ENCODE measurements at regions not wholly inside any gene's neighbourhood (a gene's known extent, or its start where the extent isn't known, plus 50 kb on each side); places are given as distances from the start of the nearest gene placed in this dataset.

DNA sequence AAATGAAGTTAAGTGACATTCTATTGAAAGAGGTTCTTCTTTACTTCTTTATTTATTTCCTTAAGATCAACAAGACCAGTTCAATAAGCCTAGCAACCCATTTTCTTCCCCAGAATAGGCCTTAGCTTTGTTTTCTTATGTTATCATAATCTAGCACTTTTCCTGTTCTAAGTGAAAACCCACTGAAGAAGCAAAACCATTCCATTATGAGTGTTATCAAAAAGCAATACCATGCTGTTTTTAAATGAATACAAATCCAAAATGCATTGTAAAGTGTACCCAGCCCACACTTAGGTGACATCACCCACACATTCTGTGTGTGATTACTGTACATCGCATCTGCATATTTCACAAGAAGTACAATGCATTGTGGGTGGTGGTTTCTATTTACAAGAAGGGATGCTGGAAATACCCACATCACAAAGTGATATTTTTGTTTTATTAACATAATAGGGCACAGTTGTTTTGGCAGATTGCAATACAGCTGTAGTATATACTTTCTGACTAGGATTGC, 679.5 kb downstream of the KCNJ3 start:
- Histone ChIP-seq H2BK120ac (replicated peaks; ENCODE audit: low read depth, low read length) (no peak overlapping the region), H3K4ac (replicated peaks; ENCODE audit: insufficient read length, low read depth, low read length) (no peak overlapping the region), H3K79me1 (ENCODE audit: low read depth, low read length) (no peaks in the 10 kb centered on the region), H3K9ac (replicated peaks in 1 of 4; ENCODE audit: extremely low read depth in 1 of 4, low read depth in 3 of 4, low read length in 3 of 4) (no peak overlapping the region), H3K23me2 (ENCODE audit: low read depth, low read length) (no peaks in the 10 kb centered on the region), H3K27ac (ENCODE audit: low read depth, low read length) (no peak overlapping the region), H2BK12ac (ENCODE audit: low read depth, low read length) (no peak overlapping the region), H3K9me3 (ENCODE audit: insufficient read depth in 2 of 2, low read depth in 1 of 2, low read length in 1 of 2) (no peaks in the 10 kb centered on the region), H3K18ac (ENCODE audit: extremely low read depth, low read length) (no peak overlapping the region), H3K4me1 (replicated peaks in 1 of 4; ENCODE audit: control insufficient read depth in 3 of 4, insufficient read depth in 4 of 4, low read length in 3 of 4) (peaks cover 0 to 2% (median 0%) of the 10 kb centered on the region in 4 experiments; a peak in 1 of 7 replicates), H3K4me3 (ENCODE audit: extremely low read depth in 1 of 4, insufficient read depth in 2 of 4, low read depth in 3 of 4, low read length in 4 of 4) (no peak overlapping the region), H3K14ac (ENCODE audit: insufficient read length) (no peak overlapping the region), H2AK5ac (ENCODE audit: low read depth, low read length) (no peak overlapping the region), H3K56ac (replicated peaks; ENCODE audit: insufficient read length, low read depth, low read length) (no peak overlapping the region), H2AFZ (ENCODE audit: low read length) (no peak overlapping the region), H4K8ac (ENCODE audit: extremely low read depth, insufficient read depth, low read length) (no peak overlapping the region), H4K91ac (replicated peaks; ENCODE audit: insufficient read length, low read length) (no peak overlapping the region), H3K36me3 (ENCODE audit: control insufficient read depth in 2 of 4, insufficient read depth in 4 of 4, low read length in 3 of 4) (no peaks in the 10 kb centered on the region), H4K20me1 (replicated peaks in 1 of 2; ENCODE audit: control insufficient read depth in 1 of 2, insufficient read depth in 2 of 2, low read length in 2 of 2) (no peaks in the 10 kb centered on the region), H2BK5ac (ENCODE audit: low read depth, low read length) (no peak overlapping the region), H3K27me3 (replicated peaks in 1 of 4; ENCODE audit: control insufficient read depth in 3 of 4, extremely low read depth in 1 of 4, insufficient read depth in 3 of 4, low read length in 3 of 4) (no peaks in the 10 kb centered on the region), H4K5ac (ENCODE audit: insufficient read length, low read depth, low read length) (no peak overlapping the region), H2BK15ac (ENCODE audit: low read length) (no peak overlapping the region), H3K23ac (ENCODE audit: insufficient read length) (no peak overlapping the region), H3K4me2 (ENCODE audit: insufficient read depth in 1 of 2, low read depth in 2 of 2, low read length in 2 of 2) (no peak overlapping the region), H2BK20ac (ENCODE audit: low read length) (no peak overlapping the region), H3K79me2 (ENCODE audit: control insufficient read depth in 1 of 2, insufficient read depth in 2 of 2, low read length in 2 of 2) (no peaks in the 10 kb centered on the region)
- CTCF ChIA-PET (ENCODE audit: partially characterized antibody), result interaction anchor here (0.8 to 2.7 kb wide), 18 partner anchors 8 to 1816 kb away, joined by 3 to 19 read pairs (median 4); no protein-coding TSS in a partner anchor
- POLR2A ChIA-PET (ENCODE audit: partially characterized antibody), result no interaction called here
- TF ChIP-seq EP300 (IDR thresholded peaks at IDR 0.05; ENCODE audit: borderline replicate concordance in 1 of 2, low read depth in 2 of 2, low read length in 2 of 2), result no peak
- TF ChIP-seq POU5F1 (IDR thresholded peaks at IDR 0.05; ENCODE audit: low read depth, low read length), result no peak
- TF ChIP-seq, protein P1, sequence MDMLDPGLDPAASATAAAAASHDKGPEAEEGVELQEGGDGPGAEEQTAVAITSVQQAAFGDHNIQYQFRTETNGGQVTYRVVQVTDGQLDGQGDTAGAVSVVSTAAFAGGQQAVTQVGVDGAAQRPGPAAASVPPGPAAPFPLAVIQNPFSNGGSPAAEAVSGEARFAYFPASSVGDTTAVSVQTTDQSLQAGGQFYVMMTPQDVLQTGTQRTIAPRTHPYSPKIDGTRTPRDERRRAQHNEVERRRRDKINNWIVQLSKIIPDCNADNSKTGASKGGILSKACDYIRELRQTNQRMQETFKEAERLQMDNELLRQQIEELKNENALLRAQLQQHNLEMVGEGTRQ (IDR thresholded peaks at IDR 0.05; ENCODE audit: low read length), result no peak
- TF ChIP-seq SP2 (IDR thresholded peaks at IDR 0.05; ENCODE audit: low read length), result no peak
- no peak for TF ChIP-seq RBBP5 (IDR thresholded peaks at IDR 0.05; ENCODE audit: borderline replicate concordance, low read depth, low read length)
- no peak for TF ChIP-seq HDAC2 (IDR thresholded peaks at IDR 0.05; ENCODE audit: borderline replicate concordance in 1 of 2, low read depth in 2 of 2, low read length in 2 of 2)
- no peak for TF ChIP-seq NRF1 (IDR thresholded peaks at IDR 0.05; ENCODE audit: low read depth, low read length)
- TF ChIP-seq RNF2 (IDR thresholded peaks at IDR 0.05; ENCODE audit: borderline replicate concordance, low read depth, low read length, missing control alignments, poor library complexity, severe bottlenecking), result no peak
- no peak for TF ChIP-seq TBP (IDR thresholded peaks at IDR 0.05; ENCODE audit: low read depth, low read length)
- no peak for TF ChIP-seq NANOG (IDR thresholded peaks at IDR 0.05; ENCODE audit: insufficient read depth, low read depth, low read length, poor library complexity, severe bottlenecking)
- no peak for FAIRE-seq
- 93% methylated on average over 1 of the region's 1 CpG; no CpG with 5 or more reads in 1 of the 2 experiments for WGBS, 2 experiments (ENCODE audit: extremely low coverage in 1 of 2, insufficient coverage in 1 of 2, insufficient read length in 1 of 2, insufficient replicate concordance in 2 of 2, low coverage in 1 of 2, low lambda C conversion rate in 2 of 2, missing lambda C conversion rate in 1 of 2)
- DNase-seq (ENCODE audit: low read depth in 1 of 2, low spot score in 2 of 2), result no peak

Measured in H1 (cell line).